ENCODE measurements at regions not wholly inside any gene's neighbourhood (a gene's known extent, or its start where the extent isn't known, plus 50 kb on each side); places are given as distances from the start of the nearest gene placed in this dataset.

DNA sequence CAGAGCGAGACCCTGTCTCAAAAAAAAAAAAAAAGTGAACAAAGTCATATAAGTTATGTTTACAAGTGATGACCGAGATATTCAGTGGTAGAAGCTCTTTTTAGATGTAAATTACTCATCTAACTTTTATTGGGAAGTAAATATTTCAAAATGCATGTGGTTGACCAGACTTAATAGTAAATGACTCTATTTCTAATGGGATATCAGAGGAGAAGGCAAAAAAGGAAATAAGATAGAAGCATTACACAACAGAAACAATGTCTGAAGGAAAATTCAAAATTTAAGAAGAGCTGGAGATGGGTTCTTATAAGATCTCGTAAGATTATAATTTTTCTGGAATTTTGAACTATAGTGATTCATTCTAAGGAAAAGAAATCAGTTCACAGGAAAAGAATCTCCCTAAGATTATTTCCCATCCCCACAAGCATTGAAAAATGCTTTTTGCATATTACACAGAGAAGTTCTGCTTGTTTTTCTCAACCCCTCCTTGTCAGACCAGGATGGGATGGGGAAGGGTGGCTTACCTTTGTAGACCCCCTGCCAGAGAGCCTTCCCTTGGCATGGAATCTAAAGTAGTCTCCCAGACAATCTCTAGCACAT lies 63.1 kb upstream of the STK38L start:
- no peak for DNase-seq

DNA sequence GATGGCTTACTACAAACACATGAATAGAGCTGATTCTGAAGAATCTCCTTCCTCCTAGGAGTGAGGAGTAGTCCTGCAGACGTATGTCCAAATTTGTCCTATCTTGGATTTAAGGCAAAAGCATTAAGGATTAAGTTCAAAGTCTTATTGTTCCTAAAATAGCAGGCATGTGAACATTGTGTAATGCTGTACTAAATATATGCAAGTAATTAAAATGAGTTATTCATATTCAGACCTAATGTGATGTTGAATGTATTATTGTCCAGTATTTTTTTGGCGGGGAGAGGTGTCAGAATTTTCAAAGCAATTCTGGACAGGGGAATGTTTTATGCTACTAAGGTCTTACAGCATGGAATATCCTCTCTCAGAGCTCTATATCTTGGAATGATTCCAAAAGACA lies 60.7 kb upstream of the STK38L start:
- DNase-seq = no peak

DNA sequence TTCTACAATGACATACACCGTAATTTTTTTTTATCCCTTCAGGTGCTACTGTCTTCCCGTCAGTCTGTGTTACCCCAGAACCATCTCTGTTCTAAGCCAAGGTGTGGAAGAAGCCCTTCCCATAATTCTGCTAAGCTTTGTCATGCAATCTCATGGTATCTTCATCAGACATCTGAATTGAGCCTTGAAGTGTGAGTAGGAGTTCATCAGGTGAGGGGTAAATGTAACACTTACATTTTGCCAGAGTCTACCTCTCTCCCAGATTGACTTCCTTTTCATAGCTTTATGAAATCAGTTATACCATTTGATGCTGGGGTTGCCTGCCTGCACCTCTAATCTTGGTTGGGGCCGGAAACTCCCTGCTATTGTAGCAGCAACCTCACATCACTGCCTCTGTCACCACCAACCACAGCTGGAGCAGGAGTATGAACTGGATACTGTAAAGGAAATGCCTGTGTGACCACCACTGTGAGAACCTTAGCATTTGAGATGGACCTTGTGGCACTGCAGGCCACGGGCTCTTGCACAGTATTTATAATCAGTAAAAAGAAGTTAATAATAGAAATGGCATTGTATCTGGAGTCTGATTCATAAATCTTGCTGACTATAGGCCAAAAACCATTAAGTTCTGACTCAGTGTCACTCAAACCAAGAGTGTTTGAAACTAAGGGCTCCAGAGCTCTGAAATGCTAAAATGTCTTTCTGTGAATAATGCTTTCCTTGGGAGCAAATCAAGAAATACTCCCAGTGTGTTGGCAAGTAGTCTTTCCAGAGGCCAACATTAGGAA lies 58.7 kb upstream of the STK38L start:
- DNase-seq = no peak

DNA sequence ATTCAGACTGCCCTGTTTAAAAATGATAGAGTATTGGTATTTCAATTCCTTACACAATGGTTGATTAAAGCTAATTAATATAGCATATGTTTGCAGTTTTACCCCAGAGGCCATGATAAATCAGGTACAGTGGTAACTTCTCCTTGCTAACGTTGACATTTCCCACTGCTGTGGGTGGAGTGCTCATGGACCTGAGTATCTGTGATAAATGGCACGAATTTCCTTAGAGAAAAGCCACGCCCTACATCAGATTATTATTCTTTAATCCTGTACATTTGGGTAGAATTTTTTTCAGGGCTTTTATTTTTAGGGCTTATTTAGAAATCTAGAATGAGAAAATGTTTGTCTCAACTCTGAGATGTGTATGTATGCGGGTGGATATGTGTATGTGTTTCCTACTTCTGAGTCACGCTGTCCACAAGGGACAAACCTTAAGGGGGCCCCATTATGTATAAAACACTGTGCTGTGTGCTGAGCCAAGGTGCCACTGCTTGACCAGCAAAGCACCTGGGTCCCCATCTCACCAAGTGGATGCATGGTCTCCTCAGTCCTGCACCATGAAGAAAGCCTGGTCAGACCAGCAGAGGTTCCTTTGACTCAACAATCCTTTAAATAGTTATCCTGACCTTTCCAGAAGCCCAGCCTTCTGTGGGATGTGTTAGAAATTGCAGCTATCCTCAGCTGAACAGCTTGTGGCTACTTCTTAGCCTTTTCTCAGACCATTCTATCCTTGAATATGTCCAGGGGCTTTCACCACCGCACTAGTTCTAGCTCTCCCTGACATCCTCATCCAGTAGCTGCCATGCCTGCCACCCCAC lies 57.9 kb upstream of the STK38L start:
- no peak for DNase-seq

DNA sequence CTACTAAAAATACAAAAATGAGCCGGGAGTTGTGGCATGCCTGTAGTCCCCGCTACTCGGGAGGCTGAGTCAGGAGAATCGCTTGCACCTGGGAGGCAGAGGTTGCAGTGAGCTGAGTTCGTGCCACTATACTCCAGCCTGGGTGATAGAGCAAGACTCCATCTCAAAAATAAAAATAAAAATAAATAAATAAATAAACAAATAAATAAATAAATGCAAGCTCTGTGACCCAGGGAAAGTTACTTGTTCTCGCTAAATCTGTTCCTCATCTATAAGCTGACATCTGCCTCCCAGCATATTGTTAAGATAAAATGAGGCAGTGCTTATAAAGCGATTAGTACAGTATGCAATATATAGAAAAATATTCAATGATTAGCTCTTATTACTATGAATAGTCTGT lies 56.4 kb upstream of the STK38L start:
- no peak for DNase-seq

DNA sequence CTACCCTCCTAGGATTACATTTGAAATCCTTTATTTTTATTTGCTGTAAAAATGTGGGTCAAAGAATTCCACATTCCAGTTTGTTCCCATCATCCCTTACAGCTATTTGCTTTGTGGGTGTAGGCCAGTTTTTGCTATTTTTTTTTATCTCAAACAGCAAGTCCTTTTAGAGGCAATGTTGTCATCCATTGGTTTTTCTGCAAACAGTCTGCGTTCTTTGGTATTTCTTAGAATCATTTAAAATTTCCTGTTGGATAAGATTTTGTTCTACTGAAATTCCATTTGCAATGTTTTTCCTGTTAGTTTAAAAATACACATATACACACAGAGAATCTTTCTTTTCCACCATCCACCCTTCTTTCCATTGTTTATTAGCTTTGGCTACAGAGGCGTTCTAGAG lies 53.3 kb upstream of the STK38L start:
- DNase-seq = no peak

DNA sequence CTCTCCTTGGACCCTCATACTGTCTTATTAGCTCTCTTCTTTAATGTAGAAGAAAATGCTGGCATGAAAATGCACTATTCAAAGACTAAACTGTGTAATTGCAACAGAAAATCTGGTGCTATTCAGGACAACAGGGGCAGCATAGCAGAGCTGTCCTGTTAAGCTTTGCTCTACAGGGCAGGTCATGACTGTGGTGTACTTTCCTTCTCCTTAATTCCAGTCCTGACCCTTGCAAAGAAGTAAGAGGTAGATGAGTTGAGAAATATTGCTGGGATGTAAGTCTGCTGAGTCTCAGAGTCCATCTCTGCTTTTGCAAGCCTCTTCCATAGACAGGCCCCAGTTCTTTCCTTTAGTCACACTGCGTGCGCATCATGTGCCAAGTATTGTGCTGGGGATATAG lies 52.6 kb upstream of the STK38L start:
- DNase-seq = no peak

DNA sequence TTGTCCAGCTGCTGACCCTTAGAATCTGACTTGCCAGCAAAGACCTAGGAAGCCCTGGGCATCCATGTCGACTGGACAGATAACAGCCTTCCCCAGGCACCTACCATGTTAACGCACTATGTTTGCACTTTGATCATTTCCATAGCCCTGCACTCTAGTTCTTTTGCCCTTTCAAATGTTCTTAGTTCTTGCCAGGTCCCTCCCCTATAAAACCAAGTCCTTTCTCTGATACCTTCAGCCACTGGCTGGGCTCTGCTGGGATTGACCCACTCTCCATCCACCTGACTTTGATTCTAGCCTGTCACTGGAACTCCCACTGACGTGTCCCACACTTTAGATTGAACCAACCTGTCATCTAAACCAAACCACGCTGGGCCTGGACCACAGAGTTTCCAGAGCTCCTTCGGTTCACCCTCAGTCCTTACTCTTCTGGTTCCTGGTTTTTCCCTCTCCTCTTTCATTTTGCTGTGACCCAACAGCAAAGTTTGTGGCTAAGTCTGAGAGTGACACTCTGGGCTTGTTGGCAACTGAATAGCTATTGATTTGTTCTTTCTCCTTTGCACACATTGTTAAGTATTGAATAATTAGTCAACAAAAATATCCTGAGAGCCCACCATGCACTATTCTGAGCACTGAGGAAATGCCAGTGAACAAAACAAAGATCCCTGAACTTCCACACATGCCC lies 51.8 kb upstream of the STK38L start:
- DNase-seq = no peak

DNA sequence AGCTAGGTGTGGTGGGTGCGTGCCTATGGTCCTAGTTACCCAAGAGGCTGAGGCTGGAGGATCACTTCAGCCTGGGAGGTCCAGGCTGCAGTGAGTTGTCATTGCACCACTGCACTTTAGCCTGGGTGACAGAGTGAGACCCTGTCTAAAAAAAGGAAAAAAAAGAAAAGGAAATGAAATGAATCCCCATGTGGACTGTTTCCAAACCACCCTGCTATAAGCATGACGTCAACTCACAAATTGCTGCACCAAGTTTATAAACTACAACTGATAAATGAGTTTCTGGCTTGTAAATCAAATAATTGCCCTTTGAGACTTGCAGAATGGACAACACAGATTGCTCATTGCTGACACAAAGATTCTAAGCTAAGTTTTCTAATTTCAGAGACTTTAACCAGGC lies 51.0 kb upstream of the STK38L start:
- DNase-seq = no peak

DNA sequence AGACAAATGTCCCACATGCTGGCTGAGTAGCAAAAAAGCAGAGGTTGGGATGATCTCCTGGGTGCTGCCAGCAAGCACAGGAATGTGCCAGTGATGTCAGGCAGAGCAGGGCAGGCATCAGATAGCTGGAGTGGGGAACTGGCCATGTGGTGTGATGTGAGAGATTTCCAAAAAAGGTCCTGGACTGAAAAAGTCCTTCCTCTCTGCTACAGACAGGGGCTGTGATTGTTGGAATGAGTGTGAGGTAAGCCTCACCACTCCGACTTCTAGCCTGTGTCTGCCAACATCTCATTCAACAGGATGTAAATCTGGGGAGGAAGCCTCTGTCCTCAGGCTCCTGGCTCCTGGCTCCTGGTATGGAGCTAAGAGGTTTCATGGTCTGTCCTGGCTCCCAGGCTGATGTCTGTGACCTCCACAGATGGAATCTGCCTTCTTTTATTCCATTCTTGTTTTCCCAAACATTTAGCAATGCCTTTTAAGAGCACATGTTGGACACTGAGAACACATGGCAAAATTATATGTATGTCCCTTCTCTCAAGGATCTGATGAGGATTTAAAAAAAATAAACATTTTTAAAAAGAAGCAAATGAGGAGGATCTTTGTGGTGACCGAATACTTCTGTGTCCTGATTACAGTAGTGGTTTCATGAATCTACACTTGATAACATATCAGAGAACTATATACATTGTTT lies 50.1 kb upstream of the STK38L start:
- no peak for DNase-seq

Measured in activated gamma-delta T cell treated with Interleukin-2 at 50 U/mL for 16 hours (primary cell).